NCI-H748 (cell line): ENCODE measurements at regions not wholly inside any gene's neighbourhood (a gene's known extent, or its start where the extent isn't known, plus 50 kb on each side); places are given as distances from the start of the nearest gene placed in this dataset.
A peak's percentile ranks its signal among the peaks of the same experiment; 100 is the strongest.

ENCODE experiments used
- DNase-seq: peaks from one replicate; lab custom pipeline; 2025; ENCODE audit not compliant: unreplicated experiment; lab: John Stamatoyannopoulos, UW

GRCh38 chr2:196344397-196344796 is 173.0 kb upstream of the STK17B start:
- no peak for DNase-seq

- no peak for DNase-seq
Measured at GRCh38 chr2:196353717-196354116, 182.3 kb upstream of the STK17B start.

GRCh38 chr2:196354186-196354585 is 182.8 kb upstream of the STK17B start:
- DNase-seq = no peak

GRCh38 chr2:196356332-196356731 is 185.0 kb upstream of the STK17B start:
- peak; percentile 40 for DNase-seq

GRCh38 chr2:196360650-196361049 is 189.3 kb upstream of the STK17B start:
- no peak for DNase-seq

- DNase-seq = no peak
Measured at GRCh38 chr2:196361606-196362326, 190.4 kb upstream of the STK17B start.

- DNase-seq = no peak
Measured at GRCh38 chr2:196362973-196363549, 191.7 kb upstream of the STK17B start.

- no peak for DNase-seq
Measured at GRCh38 chr2:196365145-196365544, 193.8 kb upstream of the STK17B start.

GRCh38 chr2:196365923-196366322 is 194.5 kb upstream of the STK17B start:
- DNase-seq = no peak

GRCh38 chr2:196367633-196368032 is 196.3 kb upstream of the STK17B start:
- DNase-seq = no peak

- no peak for DNase-seq
Measured at GRCh38 chr2:196368546-196369225, 197.3 kb upstream of the STK17B start.

GRCh38 chr2:196369967-196370366 is 198.6 kb upstream of the STK17B start:
- DNase-seq = no peak

GRCh38 chr2:196370381-196370780 is 199.0 kb upstream of the STK17B start:
- DNase-seq = no peak

- no peak for DNase-seq
Measured at GRCh38 chr2:196372276-196372809, 201.0 kb upstream of the STK17B start.

- DNase-seq = no peak
Measured at GRCh38 chr2:196372811-196373664, 201.7 kb upstream of the STK17B start.

- DNase-seq = no peak
Measured at GRCh38 chr2:196376984-196377877, 205.9 kb upstream of the STK17B start.

- no peak for DNase-seq
Measured at GRCh38 chr2:196379600-196379999, 208.2 kb upstream of the STK17B start.

GRCh38 chr2:196380098-196380497 is 208.7 kb upstream of the STK17B start:
- no peak for DNase-seq

- DNase-seq = no peak
Measured at GRCh38 chr2:196380575-196380974, 209.2 kb upstream of the STK17B start.

- no peak for DNase-seq
Measured at GRCh38 chr2:196381464-196381863, 210.1 kb upstream of the STK17B start.
